Fibroblast of lung (primary cell): ENCODE measurements at regions not wholly inside any gene's neighbourhood (a gene's known extent, or its start where the extent isn't known, plus 50 kb on each side); places are given as distances from the start of the nearest gene placed in this dataset.

Source experiments
- CTCF ChIP-seq, 2 donors: IDR thresholded peaks in 1 of 2; conservative IDR thresholded peaks in 1 of 2; 1 replicate in 1 of 2; 2 replicates in 1 of 2; pipeline ENCODE4 v1.5.1; 2011 to 2012; ENCODE audit warnings: low read length in 2 of 2, control low read depth in 1 of 2, inconsistent platforms in 1 of 2, low read depth in 1 of 2, mild to moderate bottlenecking in 1 of 2
- EZH2 ChIP-seq: IDR thresholded peaks from 2 replicates; pipeline ENCODE4 v1.5.1; 2012; ENCODE audit warnings: low read length, control low read depth, mild to moderate bottlenecking; ENCODE audit errors: missing control alignments

GRCh38 chr7:118747473-118747872 is 523.0 kb downstream of the ANKRD7 start:
- TF ChIP-seq CTCF (conservative IDR thresholded peaks at IDR 0.05 in 1 of 2, IDR thresholded peaks at IDR 0.05 in 1 of 2; ENCODE audit: low read depth in 1 of 2, low read length in 2 of 2) (no peak), EZH2 (no peak)
